HG03060 (cell line): ENCODE measurements at regions not wholly inside any gene's neighbourhood (a gene's known extent, or its start where the extent isn't known, plus 50 kb on each side); places are given as distances from the start of the nearest gene placed in this dataset.

Experiments
- ATAC-seq: cut with Tn5 transposase; IDR thresholded peaks from one replicate; pipeline ENCODE4 v1.9.1; 2021; ENCODE audit warnings: low read depth, moderate number of reproducible peaks; ENCODE audit not compliant: unreplicated experiment

- ATAC-seq, result no peak
Observed at GRCh38 chr14:85252011-85252410, 277.9 kb upstream of the FLRT2 start.

GRCh38 chr14:85254711-85255110, 275.2 kb upstream of the FLRT2 start:
- no peak for ATAC-seq

GRCh38 chr14:85257287-85257686, 272.7 kb upstream of the FLRT2 start:
- no peak for ATAC-seq

GRCh38 chr14:85263916-85264675, 265.8 kb upstream of the FLRT2 start:
- ATAC-seq, result no peak

- no peak for ATAC-seq
Observed at GRCh38 chr14:85273099-85273677, 256.8 kb upstream of the FLRT2 start.

GRCh38 chr14:85273952-85274351, 256.0 kb upstream of the FLRT2 start:
- ATAC-seq, result no peak

- ATAC-seq, result no peak
Observed at GRCh38 chr14:85276161-85276978, 253.6 kb upstream of the FLRT2 start.

GRCh38 chr14:85276979-85277228, 253.0 kb upstream of the FLRT2 start:
- no peak for ATAC-seq

- no peak for ATAC-seq
Observed at GRCh38 chr14:85279407-85279806, 250.5 kb upstream of the FLRT2 start.

- ATAC-seq, result no peak
Observed at GRCh38 chr14:85280074-85280473, 249.9 kb upstream of the FLRT2 start.

- ATAC-seq, result no peak
Observed at GRCh38 chr14:85281921-85282320, 248.0 kb upstream of the FLRT2 start.

GRCh38 chr14:85288041-85288440, 241.9 kb upstream of the FLRT2 start:
- ATAC-seq, result no peak

GRCh38 chr14:85291731-85292130, 238.2 kb upstream of the FLRT2 start:
- ATAC-seq, result no peak

- ATAC-seq, result no peak
Observed at GRCh38 chr14:85293612-85294234, 236.2 kb upstream of the FLRT2 start.

GRCh38 chr14:85295318-85295717, 234.6 kb upstream of the FLRT2 start:
- no peak for ATAC-seq

- ATAC-seq, result no peak
Observed at GRCh38 chr14:85296456-85297210, 233.3 kb upstream of the FLRT2 start.

- ATAC-seq, result no peak
Observed at GRCh38 chr14:85300107-85300506, 229.8 kb upstream of the FLRT2 start.

- no peak for ATAC-seq
Observed at GRCh38 chr14:85301506-85301905, 228.4 kb upstream of the FLRT2 start.

GRCh38 chr14:85306024-85306423, 223.9 kb upstream of the FLRT2 start:
- no peak for ATAC-seq

- no peak for ATAC-seq
Observed at GRCh38 chr14:85308531-85309300, 221.2 kb upstream of the FLRT2 start.
